K562 (cell line): ENCODE measurements at regions not wholly inside any gene's neighbourhood (a gene's known extent, or its start where the extent isn't known, plus 50 kb on each side); places are given as distances from the start of the nearest gene placed in this dataset.

Experiments
- ATAC-seq: fragments of 200-7000 bp; cut with Tn5 transposase; 3 replicates; pipeline ENCODE4 v1.9.1; 2020; ENCODE audit warnings: moderate library complexity
- BruUV-seq: library from RNA; stranded (reverse); fragments of 400-500 nt; replicated peaks from 2 replicates; lab custom pipeline; 2021; lab: Mats Ljungman, UMichigan
- CTCF ChIA-PET: fragments of 300-600 bp; formaldehyde crosslinking; extraction: SDS; loops from one replicate; lab custom pipeline; 2021; ENCODE audit warnings: low intra/inter-chr PET ratio; lab: Yijun Ruan, JAX
- POLR2A ChIA-PET: fragments of 300-600, 350-650 bp; sonication (Branson Sonifier 250); formaldehyde crosslinking; extraction: SDS; loops from one replicate; lab custom pipeline; 2021; ENCODE audit warnings: antibody characterized with exemption, inconsistent platforms; lab: Yijun Ruan, JAX
- DNase-seq, 4 experiments: peaks; one replicate each; pipeline versions ENCODE4 v3.0.0 to v3.0.0-alpha.2; 2011 to 2018; ENCODE audit warnings: low spot score in 3 of 4, mixed read lengths in 3 of 4; ENCODE audit errors: extremely low read depth in 1 of 4
- FAIRE-seq: peaks from 2 replicates; lab custom pipeline; 2011; peaks lifted over from hg19 to GRCh38; lab: Jason Lieb, UNC
- H2AFZ ChIP-seq: 2 replicates; pipeline ENCODE4 v1.6.0; 2011; ENCODE audit warnings: low read depth, low read length, control low read depth, inconsistent platforms
- H3K27ac ChIP-seq: fragments of 200-600 bp; 3 replicates; pipeline ENCODE4 v1.8.0; 2011; ENCODE audit warnings: low read depth, mild to moderate bottlenecking, control low read depth, inconsistent platforms, low read length, moderate library complexity, mixed read lengths; ENCODE audit errors: extremely low read depth
- H3K27me3 ChIP-seq, 2 experiments: fragments of 300-600 bp in 1 of 2; 2 replicates in 1 of 2; 3 replicates in 1 of 2; pipeline versions ENCODE4 v1.6.0 to v1.8.0; 2011; ENCODE audit warnings: inconsistent platforms in 2 of 2, low read length in 2 of 2, mild to moderate bottlenecking in 1 of 2, mixed read lengths in 1 of 2, moderate library complexity in 1 of 2; ENCODE audit not compliant: control insufficient read depth in 2 of 2, insufficient read depth in 2 of 2
- H3K36me3 ChIP-seq: fragments of 300-600 bp; 3 replicates; pipeline ENCODE4 v1.8.0; 2011; ENCODE audit warnings: mild to moderate bottlenecking, low read length, inconsistent platforms; ENCODE audit not compliant: control insufficient read depth, insufficient read depth
- H3K4me1 ChIP-seq, 2 experiments: fragments of 200-600 bp in 1 of 2; replicated peaks in 1 of 2; 2 replicates in 1 of 2; 3 replicates in 1 of 2; pipeline versions ENCODE4 v1.5.1 to v1.8.0; 2011; ENCODE audit warnings: inconsistent platforms in 2 of 2, low read length in 2 of 2, mild to moderate bottlenecking in 1 of 2, mixed read lengths in 1 of 2, moderate library complexity in 1 of 2; ENCODE audit not compliant: control insufficient read depth in 2 of 2, insufficient read depth in 2 of 2
- H3K4me2 ChIP-seq: 2 replicates; pipeline ENCODE4 v1.6.1; 2011; ENCODE audit warnings: low read length, control low read depth, inconsistent platforms, mixed read lengths; ENCODE audit not compliant: insufficient read depth
- H3K4me3 ChIP-seq: fragments of 200-600 bp; sonication (generic), shearing (Covaris generic); 2 replicates; pipeline ENCODE4 v1.5.1; 2016; ENCODE audit warnings: control low read depth, inconsistent platforms
- H3K79me2 ChIP-seq: fragments of 200-600 bp; 3 replicates; pipeline ENCODE4 v1.8.0; 2011; ENCODE audit warnings: low read length, inconsistent platforms; ENCODE audit not compliant: control insufficient read depth, insufficient read depth
- H3K9ac ChIP-seq, 2 experiments: 2 replicates each; pipeline versions ENCODE4 v1.6.0 to v1.6.1; 2011; ENCODE audit warnings: low read depth in 2 of 2, low read length in 2 of 2, control low read depth in 1 of 2, inconsistent platforms in 1 of 2, mild to moderate bottlenecking in 1 of 2, mixed read lengths in 1 of 2; ENCODE audit not compliant: insufficient read depth in 1 of 2
- H3K9me1 ChIP-seq: one replicate; pipeline ENCODE4 v1.6.0; 2011; ENCODE audit warnings: inconsistent platforms, mild to moderate bottlenecking, low read length, moderate library complexity; ENCODE audit not compliant: control insufficient read depth, insufficient read depth
- H3K9me3 ChIP-seq: replicated peaks from 2 replicates; pipeline ENCODE4 v1.5.1; 2011; ENCODE audit warnings: low read depth, low read length, inconsistent platforms; ENCODE audit not compliant: control insufficient read depth, insufficient read depth
- H4K20me1 ChIP-seq: replicated peaks from 2 replicates; pipeline ENCODE4 v1.6.1; 2011; ENCODE audit warnings: low read length, inconsistent platforms, mixed read lengths; ENCODE audit not compliant: control insufficient read depth, insufficient read depth
- E2F1 ChIP-seq: sonication (generic); formaldehyde crosslinking; IDR thresholded peaks from 2 replicates; pipeline ENCODE4 v1.8.1; 2023; ENCODE audit warnings: mild to moderate bottlenecking, missing genetic modification reagents, moderate library complexity
- MED1 ChIP-seq: sonication (generic); formaldehyde crosslinking; IDR thresholded peaks from 2 replicates; pipeline ENCODE4 v1.8.1; 2023; ENCODE audit warnings: missing genetic modification reagents, borderline replicate concordance
- POLR2A ChIP-seq: fragments of 450-650 bp; conservative IDR thresholded peaks from 2 replicates; pipeline ENCODE4 v1.6.1; 2016
- POLR3G ChIP-seq: IDR thresholded peaks from 2 replicates; pipeline ENCODE4 v1.6.1; 2011; ENCODE audit not compliant: insufficient read length, insufficient replicate concordance; ENCODE audit errors: extremely low read depth
- ZNF695 ChIP-seq: fragments of 450-650 bp; formaldehyde crosslinking; IDR thresholded peaks from 2 replicates; pipeline ENCODE4 v1.4.0; 2020; ENCODE audit warnings: mild to moderate bottlenecking, moderate library complexity
- whole genome bisulfite sequencing: fragments of 100-300 bp; shearing (Covaris generic); methylation state at CpG from one replicate; pipeline ENCODE4 v1.1.6; 2016; ENCODE audit warnings: low coverage, mixed read lengths; ENCODE audit not compliant: insufficient coverage; ENCODE audit errors: missing lambda C conversion rate; 5-methylcytosine and 5-hydroxymethylcytosine counted together
- in situ Hi-C: fragments of 300-500 bp; cut with MboI; formaldehyde crosslinking; loops from 4 replicates; pipeline ENCODE4 v1.15.0; 2018; ENCODE audit warnings: inconsistent platforms, mixed read lengths
- intact Hi-C: fragments of 100-400 bp; cut with micrococcal nuclease; formaldehyde crosslinking; loops from 2 replicates; pipeline ENCODE4 v1.14.2; 2022

GRCh38 chr14:66066981-66067776 lies 419.0 kb upstream of the CCDC196 start:
- no peak overlapping the region for H3K27ac ChIP-seq
- H3K79me2 ChIP-seq, result no peaks in the 10 kb centered on the region
- in situ Hi-C loops (loop anchor here (25.0 kb wide), 2 partner anchors 655 to 905 kb away; partner anchors contain the start of gene FUT8), intact Hi-C loops (loop anchor here (10.0 kb wide), 1 partner anchor 652 kb away; the partner anchor contains the start of gene FUT8)
- H3K9me1 ChIP-seq, result no peaks in the 10 kb centered on the region
- no peaks in the 10 kb centered on the region for H3K27me3 ChIP-seq
- WGBS, result 0% methylated on average over 8 of the region's 9 CpGs
- H3K4me2 ChIP-seq, result no peak overlapping the region
- FAIRE-seq (no peak), DNase-seq (no peak), ATAC-seq (no peak)
- H4K20me1 ChIP-seq, result 0 out of 2 replicates have a peak, but pooled peaks cover 3% of the 10 kb centered on the region
- no TSS peak for BruUV-seq
- TF ChIP-seq POLR3G, result no peak
- no peak for TF ChIP-seq POLR2A
- TF ChIP-seq ZNF695 (CRISPR knock-in tag), result no peak
- TF ChIP-seq E2F1 (CRISPR knock-in tag), result no peak
- no peak for TF ChIP-seq MED1 (CRISPR knock-in tag)
- ChIA-PET POLR2A (no interaction called here), CTCF (no interaction called here)
- H3K36me3 ChIP-seq, result no peaks in the 10 kb centered on the region
- no peak overlapping the region for H3K9ac ChIP-seq
- H3K4me1 ChIP-seq, result no peaks in the 10 kb centered on the region
- no peaks in the 10 kb centered on the region for H3K9me3 ChIP-seq
- no peak overlapping the region for H3K4me3 ChIP-seq
- no peak overlapping the region for H2AFZ ChIP-seq
